Spleen (tissue), 11 donors: ENCODE measurements at regions not wholly inside any gene's neighbourhood (a gene's known extent, or its start where the extent isn't known, plus 50 kb on each side); places are given as distances from the start of the nearest gene placed in this dataset.

Experiments
- DNase-seq: peaks from one replicate; pipeline ENCODE4 v3.0.0-alpha.2; 2020
- H3K27ac ChIP-seq, 8 donors: fragments of 200-600 bp; sonication (generic) in 7 of 8; 1 replicate in 4 of 8; 2 replicates in 4 of 8; pipeline versions ENCODE4 v1.5.0 to v1.8.0; 2016 to 2021; ENCODE audit warnings: inconsistent platforms in 4 of 8, mild to moderate bottlenecking in 4 of 8, moderate library complexity in 1 of 8
- H3K27me3 ChIP-seq, 7 donors: fragments of 200-600 bp; sonication (generic) in 6 of 7; replicated peaks in 1 of 7; 1 replicate in 4 of 7; 2 replicates in 3 of 7; pipeline versions ENCODE4 v1.5.0 to v1.8.0; 2016 to 2021; ENCODE audit warnings: inconsistent platforms in 3 of 7, mild to moderate bottlenecking in 1 of 7
- H3K36me3 ChIP-seq, 6 donors: fragments of 200-600 bp; sonication (generic) in 5 of 6; 1 replicate in 4 of 6; 2 replicates in 2 of 6; pipeline versions ENCODE4 v1.5.0 to v1.8.0; 2016 to 2021; ENCODE audit warnings: inconsistent platforms in 2 of 6
- H3K4me1 ChIP-seq, 6 donors: fragments of 200-600 bp; sonication (generic) in 5 of 6; 1 replicate in 3 of 6; 2 replicates in 3 of 6; pipeline versions ENCODE4 v1.5.0 to v1.8.0; 2016 to 2021; ENCODE audit warnings: inconsistent platforms in 3 of 6
- H3K4me3 ChIP-seq, 8 donors: fragments of 200-600 bp; sonication (generic) in 7 of 8; 1 replicate in 4 of 8; 2 replicates in 4 of 8; pipeline versions ENCODE4 v1.5.0 to v1.8.0; 2016 to 2021; ENCODE audit warnings: inconsistent platforms in 4 of 8, mild to moderate bottlenecking in 4 of 8, moderate library complexity in 2 of 8
- H3K9me3 ChIP-seq, 8 donors: fragments of 200-600 bp; sonication (generic) in 7 of 8; 1 replicate in 4 of 8; 2 replicates in 4 of 8; pipeline versions ENCODE4 v1.5.0 to v1.8.0; 2016 to 2021; ENCODE audit warnings: inconsistent platforms in 4 of 8
- POLR2A ChIP-seq, 3 donors: fragments of 450-650 bp; IDR thresholded peaks; one replicate each; pipeline ENCODE4 v1.5.1; 2017; ENCODE audit warnings: antibody characterized with exemption in 3 of 3, mild to moderate bottlenecking in 1 of 3
- POLR2AphosphoS5 ChIP-seq, 3 donors: sonication (generic); formaldehyde crosslinking; IDR thresholded peaks; one replicate each; pipeline ENCODE4 v1.5.1; 2017; ENCODE audit warnings: antibody characterized with exemption in 3 of 3
- WGBS, 5 donors: extraction: QIAGEN DNeasy Blood & Tissue Kit in 3 of 5; methylation state at CpG; one replicate each; pipeline versions ENCODE4 v1.1.5 to v1.1.7; 2013 to 2018; 5-methylcytosine and 5-hydroxymethylcytosine counted together
- intact Hi-C: fragments of 100-400 bp; cut with DNase I; formaldehyde crosslinking; loops from one replicate; pipeline ENCODE4 v1.15.0; 2023; ENCODE audit warnings: low total_unique reads
- TF ChIP-seq, protein P1 (sequence below), 11 experiments: fragments of 200-600 bp in 7 of 11; fragments of 450-650 bp in 4 of 11; sonication (generic) in 4 of 11; IDR thresholded peaks in 8 of 11; conservative IDR thresholded peaks in 3 of 11; 1 replicate in 7 of 11; 2 replicates in 4 of 11; pipeline versions ENCODE4 v1.4.0 to v1.8.0; 2016 to 2021; ENCODE audit warnings: antibody characterized with exemption in 11 of 11, inconsistent platforms in 4 of 11, mild to moderate bottlenecking in 1 of 11
- donor health status: healthy with polysubstance abuse.
- donor health status: DM: no; HTN: no; CAD: no; lungs with moderate emphysema.
- donor health status: DM: no; HTN: no; CAD: no.
- donor health status: Bipolar disorder and iron deficiency.
- donor health status: healthy.
- donor health status: DM: no; HTN: no; CAD: no.
- donor health status: DM: yes; HTN: yes; CAD: no.

DNA sequence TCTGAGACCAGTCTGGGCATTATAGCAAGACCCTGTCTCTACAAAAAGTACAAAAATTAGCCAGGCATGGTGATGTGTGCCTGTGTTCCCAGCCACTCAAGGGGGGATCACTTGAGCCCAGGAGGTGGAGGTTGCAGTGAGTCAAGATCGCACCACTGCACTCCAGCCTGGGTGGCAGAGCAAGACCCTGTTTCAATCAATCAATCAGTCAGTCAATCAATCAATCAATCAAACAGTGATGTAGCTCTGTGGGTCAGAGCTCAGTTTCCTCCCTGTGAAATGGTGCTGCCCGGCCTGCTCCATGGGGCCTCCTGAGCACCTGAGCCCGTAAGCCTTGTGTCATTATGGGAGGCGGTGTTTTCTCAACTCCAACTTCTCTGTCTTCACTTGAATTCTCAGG, 167.1 kb upstream of the CIBAR2 start:
- H3K4me3 ChIP-seq, result no peak overlapping the region
- H3K27me3 ChIP-seq, result no peaks in the 10 kb centered on the region
- DNase-seq, result no peak
- no peaks in the 10 kb centered on the region for H3K36me3 ChIP-seq
- WGBS, 5 donors, result 59 to 90% (median 84%) methylated on average over 4 of the region's 4 CpGs
- intact Hi-C loops, result no loop called here
- peaks cover 0 to 32% (median 16%) of the 10 kb centered on the region in 6 donors for H3K4me1 ChIP-seq
- H3K9me3 ChIP-seq, result no peaks in the 10 kb centered on the region
- TF ChIP-seq, protein P1, sequence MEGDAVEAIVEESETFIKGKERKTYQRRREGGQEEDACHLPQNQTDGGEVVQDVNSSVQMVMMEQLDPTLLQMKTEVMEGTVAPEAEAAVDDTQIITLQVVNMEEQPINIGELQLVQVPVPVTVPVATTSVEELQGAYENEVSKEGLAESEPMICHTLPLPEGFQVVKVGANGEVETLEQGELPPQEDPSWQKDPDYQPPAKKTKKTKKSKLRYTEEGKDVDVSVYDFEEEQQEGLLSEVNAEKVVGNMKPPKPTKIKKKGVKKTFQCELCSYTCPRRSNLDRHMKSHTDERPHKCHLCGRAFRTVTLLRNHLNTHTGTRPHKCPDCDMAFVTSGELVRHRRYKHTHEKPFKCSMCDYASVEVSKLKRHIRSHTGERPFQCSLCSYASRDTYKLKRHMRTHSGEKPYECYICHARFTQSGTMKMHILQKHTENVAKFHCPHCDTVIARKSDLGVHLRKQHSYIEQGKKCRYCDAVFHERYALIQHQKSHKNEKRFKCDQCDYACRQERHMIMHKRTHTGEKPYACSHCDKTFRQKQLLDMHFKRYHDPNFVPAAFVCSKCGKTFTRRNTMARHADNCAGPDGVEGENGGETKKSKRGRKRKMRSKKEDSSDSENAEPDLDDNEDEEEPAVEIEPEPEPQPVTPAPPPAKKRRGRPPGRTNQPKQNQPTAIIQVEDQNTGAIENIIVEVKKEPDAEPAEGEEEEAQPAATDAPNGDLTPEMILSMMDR (IDR thresholded peaks at IDR 0.05 in 8 of 11, conservative IDR thresholded peaks at IDR 0.05 in 3 of 11), result no peak
- no peak for TF ChIP-seq POLR2A (IDR thresholded peaks at IDR 0.05)
- H3K27ac ChIP-seq, result peak overlapping the region in 6 of 8 donors; percentile 36 to 62 (median 52)

DNA sequence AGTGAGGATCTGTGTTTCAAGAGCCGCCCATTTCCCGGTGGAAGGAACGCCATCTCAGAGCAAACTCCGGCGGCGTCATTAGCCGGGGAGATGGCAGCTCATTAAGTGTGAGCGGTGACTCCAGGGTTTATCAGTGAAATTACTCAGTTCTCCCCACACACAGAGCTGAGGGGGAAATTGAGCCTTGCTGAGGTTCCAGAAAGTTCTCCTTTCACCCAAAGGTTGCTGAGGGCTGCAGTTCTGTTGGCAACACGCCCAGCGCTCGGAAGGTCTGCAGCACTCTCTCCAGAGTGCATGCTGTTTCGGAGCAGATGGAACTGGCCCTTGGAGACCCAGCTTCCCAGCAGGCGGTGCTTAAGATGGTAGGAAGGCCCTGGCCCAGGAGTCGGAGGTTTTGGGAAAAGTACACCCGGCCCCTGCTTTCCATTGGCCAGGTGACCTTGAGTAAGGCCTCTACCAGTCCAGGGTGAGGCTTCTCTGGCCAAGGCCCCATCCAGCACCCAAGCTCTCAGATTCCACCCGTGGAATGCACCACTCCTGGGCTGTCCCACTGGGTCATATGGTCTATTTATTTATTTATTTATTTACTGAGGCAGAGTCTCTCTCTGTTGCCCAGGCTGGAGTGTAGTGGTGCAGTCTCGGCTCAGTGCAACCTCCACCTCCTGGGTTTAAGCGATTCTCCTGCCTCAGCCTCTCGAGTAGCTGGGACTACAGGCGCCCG, 167.7 kb upstream of the CIBAR2 start:
- Histone ChIP-seq H3K27ac (peak overlapping the region in 6 of 8 donors; percentile 36 to 62 (median 52)), H3K27me3 (no peaks in the 10 kb centered on the region), H3K4me3 (no peak overlapping the region), H3K4me1 (peaks cover 0 to 32% (median 16%) of the 10 kb centered on the region in 6 donors), H3K9me3 (no peaks in the 10 kb centered on the region), H3K36me3 (no peaks in the 10 kb centered on the region)
- DNase-seq, result peak; percentile 86
- TF ChIP-seq POLR2A (IDR thresholded peaks at IDR 0.05) (no peak), POLR2AphosphoS5 (IDR thresholded peaks at IDR 0.05) (peak in 1 of 3 donors; percentile 9)
- TF ChIP-seq, protein P1 (IDR thresholded peaks at IDR 0.05 in 8 of 11, conservative IDR thresholded peaks at IDR 0.05 in 3 of 11), result no peak
- intact Hi-C loops, result no loop called here
- WGBS, 5 donors, result 73 to 84% (median 81%) methylated on average over 19 to 21 of the region's 21 CpGs

DNA sequence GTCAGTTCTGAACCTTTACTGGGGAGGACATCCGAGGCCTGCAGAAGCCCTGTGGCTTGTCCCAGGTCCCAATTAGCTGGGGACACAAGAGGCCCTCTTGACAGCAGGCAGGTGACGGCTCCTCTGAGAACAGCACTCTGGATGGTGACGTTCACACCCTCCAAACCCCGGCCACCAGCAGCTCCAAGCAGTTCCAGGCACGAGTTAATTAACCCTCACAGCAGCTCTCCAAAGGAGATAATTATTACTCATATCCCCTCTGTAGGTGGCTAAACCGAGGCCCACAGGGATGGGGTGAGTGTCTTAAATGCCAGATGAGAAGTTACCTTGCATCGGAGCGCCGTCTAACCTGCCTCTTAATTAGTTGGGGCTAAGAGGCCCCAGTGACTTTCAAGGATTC, 168.9 kb upstream of the CIBAR2 start:
- intact Hi-C loops, result no loop called here
- TF ChIP-seq POLR2AphosphoS5 (IDR thresholded peaks at IDR 0.05) (no peak), POLR2A (IDR thresholded peaks at IDR 0.05) (no peak)
- TF ChIP-seq, protein P1 (IDR thresholded peaks at IDR 0.05 in 8 of 11, conservative IDR thresholded peaks at IDR 0.05 in 3 of 11), result no peak
- WGBS, 5 donors, result 81 to 93% (median 88%) methylated on average over 5 to 9 of the region's 9 CpGs

DNA sequence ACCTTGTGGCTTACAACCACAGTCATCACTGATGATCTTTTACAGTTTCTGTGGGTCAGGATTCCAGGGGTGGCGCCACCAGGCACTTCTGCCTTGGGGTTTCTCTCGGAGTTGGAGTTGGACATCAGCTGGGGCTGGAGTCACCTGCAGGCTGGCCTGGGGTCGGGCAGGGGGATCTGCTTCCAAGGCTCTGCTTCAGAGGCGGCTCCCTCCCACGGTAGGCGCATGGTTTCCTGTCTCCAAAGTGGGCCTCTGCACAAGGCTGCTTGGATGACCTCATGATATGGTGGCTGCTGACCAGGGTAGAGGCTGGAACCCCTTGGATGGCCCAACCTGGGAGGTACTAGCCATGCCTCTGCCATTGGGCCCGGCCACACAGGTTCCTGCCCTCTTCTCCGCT, 170.6 kb upstream of the CIBAR2 start:
- Histone ChIP-seq H3K27me3 (no peaks in the 10 kb centered on the region), H3K4me1 (peaks cover 0 to 37% (median 22%) of the 10 kb centered on the region in 6 donors), H3K27ac (no peak overlapping the region), H3K4me3 (no peak overlapping the region), H3K9me3 (no peaks in the 10 kb centered on the region), H3K36me3 (no peaks in the 10 kb centered on the region)
- intact Hi-C loops, result no loop called here
- TF ChIP-seq POLR2A (IDR thresholded peaks at IDR 0.05) (no peak), POLR2AphosphoS5 (IDR thresholded peaks at IDR 0.05) (no peak)
- TF ChIP-seq, protein P1 (IDR thresholded peaks at IDR 0.05 in 8 of 11, conservative IDR thresholded peaks at IDR 0.05 in 3 of 11), result no peak
- no peak for DNase-seq
- 72 to 87% (median 75%) methylated on average over 3 to 8 of the region's 8 CpGs for WGBS, 5 donors

More for the DNA sequence above, 168.9 kb upstream of the CIBAR2 start:
- Histone ChIP-seq H3K36me3 (no peaks in the 10 kb centered on the region), H3K9me3 (no peaks in the 10 kb centered on the region), H3K27me3 (no peaks in the 10 kb centered on the region), H3K4me3 (no peak overlapping the region), H3K4me1 (peaks cover 0 to 30% (median 18%) of the 10 kb centered on the region in 6 donors), H3K27ac (no peak overlapping the region)
- DNase-seq, result no peak
